Loucy (cell line): ENCODE measurements at regions not wholly inside any gene's neighbourhood (a gene's known extent, or its start where the extent isn't known, plus 50 kb on each side); places are given as distances from the start of the nearest gene placed in this dataset.

Source experiments
- EZH2phosphoT487 ChIP-seq: fragments of 200-600 bp; IDR thresholded peaks from 2 replicates; pipeline ENCODE4 v1.6.1; 2018; ENCODE audit warnings: antibody characterized with exemption, mild to moderate bottlenecking, moderate library complexity, borderline replicate concordance
- TF ChIP-seq, protein P1 (sequence below): fragments of 200-600 bp; sonication (generic); conservative IDR thresholded peaks from 2 replicates; pipeline ENCODE4 v1.5.1; 2014; ENCODE audit warnings: mild to moderate bottlenecking, antibody characterized with exemption, low read length

- TF ChIP-seq, protein P1, sequence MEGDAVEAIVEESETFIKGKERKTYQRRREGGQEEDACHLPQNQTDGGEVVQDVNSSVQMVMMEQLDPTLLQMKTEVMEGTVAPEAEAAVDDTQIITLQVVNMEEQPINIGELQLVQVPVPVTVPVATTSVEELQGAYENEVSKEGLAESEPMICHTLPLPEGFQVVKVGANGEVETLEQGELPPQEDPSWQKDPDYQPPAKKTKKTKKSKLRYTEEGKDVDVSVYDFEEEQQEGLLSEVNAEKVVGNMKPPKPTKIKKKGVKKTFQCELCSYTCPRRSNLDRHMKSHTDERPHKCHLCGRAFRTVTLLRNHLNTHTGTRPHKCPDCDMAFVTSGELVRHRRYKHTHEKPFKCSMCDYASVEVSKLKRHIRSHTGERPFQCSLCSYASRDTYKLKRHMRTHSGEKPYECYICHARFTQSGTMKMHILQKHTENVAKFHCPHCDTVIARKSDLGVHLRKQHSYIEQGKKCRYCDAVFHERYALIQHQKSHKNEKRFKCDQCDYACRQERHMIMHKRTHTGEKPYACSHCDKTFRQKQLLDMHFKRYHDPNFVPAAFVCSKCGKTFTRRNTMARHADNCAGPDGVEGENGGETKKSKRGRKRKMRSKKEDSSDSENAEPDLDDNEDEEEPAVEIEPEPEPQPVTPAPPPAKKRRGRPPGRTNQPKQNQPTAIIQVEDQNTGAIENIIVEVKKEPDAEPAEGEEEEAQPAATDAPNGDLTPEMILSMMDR = no peak
- TF ChIP-seq EZH2phosphoT487 = no peak
Measured at GRCh38 chr20:22690616-22691179, 106.3 kb upstream of the FOXA2 start.
